Pancreas (tissue), 10 donors: ENCODE measurements at regions not wholly inside any gene's neighbourhood (a gene's known extent, or its start where the extent isn't known, plus 50 kb on each side); places are given as distances from the start of the nearest gene placed in this dataset.

Experiments
- ATAC-seq, 4 donors: fragments of 200-7000 bp; cut with Tn5 transposase; one replicate each; pipeline versions ENCODE4 v1.8.0 to v1.9.1; 2020; ENCODE audit warnings: mild to moderate bottlenecking in 4 of 4, moderate library complexity in 4 of 4
- DNase-seq, 6 donors: peaks; one replicate each; pipeline ENCODE4 v3.0.0-alpha.2; 2020
- FAIRE-seq: peaks from 2 replicates; lab custom pipeline; 2012; peaks lifted over from hg19 to GRCh38; lab: Jason Lieb, UNC
- H3K27ac ChIP-seq, 4 donors: fragments of 200-600 bp; sonication (generic); 1 replicate in 3 of 4; 2 replicates in 1 of 4; pipeline versions ENCODE4 v1.5.0 to v1.8.0; 2020
- H3K27me3 ChIP-seq, 4 donors: fragments of 200-600 bp; one replicate each; pipeline ENCODE4 v1.8.0; 2021
- H3K36me3 ChIP-seq, 3 donors: fragments of 200-600 bp; sonication (generic) in 1 of 3; one replicate each; pipeline versions ENCODE4 v1.5.0 to v1.8.0; 2020 to 2021
- H3K4me1 ChIP-seq, 3 donors: fragments of 200-600 bp; one replicate each; pipeline ENCODE4 v1.8.0; 2021
- H3K4me3 ChIP-seq, 4 donors: fragments of 200-600 bp; sonication (generic) in 2 of 4; one replicate each; pipeline versions ENCODE4 v1.5.0 to v1.8.0; 2020 to 2021
- H3K9me3 ChIP-seq, 4 donors: fragments of 200-600 bp; one replicate each; pipeline ENCODE4 v1.8.0; 2021
- CTCF ChIP-seq, 4 donors: fragments of 200-600 bp; sonication (generic) in 3 of 4; IDR thresholded peaks; one replicate each; pipeline versions ENCODE4 v1.5.0 to v1.8.0; 2021; ENCODE audit warnings: antibody characterized with exemption in 4 of 4
- WGBS, 2 donors: extraction: QIAGEN DNeasy Blood & Tissue Kit; methylation state at CpG; one replicate each; pipeline ENCODE4 v1.1.7; 2013; 5-methylcytosine and 5-hydroxymethylcytosine counted together
- intact Hi-C, 3 donors: fragments of 100-400 bp; cut with DNase I; formaldehyde crosslinking; loops; one replicate each; pipeline versions ENCODE4 v1.11.1 to v1.14.2; 2022
- donor health status: healthy with polysubstance abuse.
- donor health status: DM: no; HTN: no; CAD: no; lungs with moderate emphysema.
- donor health status: DM: no; HTN: no; CAD: no.
- donor health status: control.
- donor health status: control.
- donor health status: Bipolar disorder and iron deficiency.
- donor health status: DM: yes; HTN: yes; CAD: no.
- donor health status: DM: no; HTN: no; CAD: no.
- donor health status: DM: no; HTN: no; CAD: no.
- donor health status: DM: yes; HTN: yes; CAD: no.

GRCh38 chr6:115832186-115832585, 228.5 kb downstream of the FRK start:
- no peaks in the 10 kb centered on the region for H3K27me3 ChIP-seq
- H3K4me3 ChIP-seq, result no peak overlapping the region
- no peak for FAIRE-seq
- no peaks in the 10 kb centered on the region for H3K9me3 ChIP-seq
- WGBS, 2 donors, result 86 to 98% methylated on average over 1 of the region's 1 CpG
- H3K27ac ChIP-seq, result no peak overlapping the region
- H3K4me1 ChIP-seq, result no peaks in the 10 kb centered on the region
- intact Hi-C loops, result no loop called here
- no peak for ATAC-seq
- TF ChIP-seq CTCF (IDR thresholded peaks at IDR 0.05), result no peak
- no peaks in the 10 kb centered on the region for H3K36me3 ChIP-seq
- no peak for DNase-seq

- Histone ChIP-seq H3K27me3 (no peaks in the 10 kb centered on the region), H3K9me3 (no peaks in the 10 kb centered on the region), H3K36me3 (no peaks in the 10 kb centered on the region), H3K4me3 (no peak overlapping the region), H3K4me1 (no peaks in the 10 kb centered on the region), H3K27ac (no peak overlapping the region)
- FAIRE-seq (no peak), ATAC-seq (peak in 3 of 4 donors; percentile 44 to 65 (median 56)), DNase-seq (no peak)
- WGBS, 2 donors, result 29 to 35% methylated on average over 2 of the region's 2 CpGs
- TF ChIP-seq CTCF (IDR thresholded peaks at IDR 0.05), result no peak
- intact Hi-C loops, result no loop called here
These were observed 229.8 kb downstream of the FRK start for GRCh38 chr6:115830895-115831294.

- Histone ChIP-seq H3K4me1 (no peaks in the 10 kb centered on the region), H3K36me3 (no peaks in the 10 kb centered on the region), H3K9me3 (no peaks in the 10 kb centered on the region), H3K4me3 (no peak overlapping the region), H3K27ac (no peak overlapping the region), H3K27me3 (no peaks in the 10 kb centered on the region)
- FAIRE-seq (no peak), ATAC-seq (no peak), DNase-seq (no peak)
- 76 to 81% methylated on average over 2 of the region's 2 CpGs for WGBS, 2 donors
- intact Hi-C loops, result no loop called here
- no peak for TF ChIP-seq CTCF (IDR thresholded peaks at IDR 0.05)
These were observed 238.9 kb downstream of the FRK start for GRCh38 chr6:115821798-115822197.

- Histone ChIP-seq H3K4me1 (no peaks in the 10 kb centered on the region), H3K4me3 (no peak overlapping the region), H3K36me3 (no peaks in the 10 kb centered on the region), H3K9me3 (no peaks in the 10 kb centered on the region), H3K27ac (no peak overlapping the region), H3K27me3 (no peaks in the 10 kb centered on the region)
- TF ChIP-seq CTCF (IDR thresholded peaks at IDR 0.05), result no peak
- no peak for DNase-seq
- WGBS, 2 donors, result 33 to 37% methylated on average over 4 of the region's 4 CpGs
- intact Hi-C loops, result no loop called here
- no peak for FAIRE-seq
- ATAC-seq, result no peak
These were observed 241.2 kb downstream of the FRK start for GRCh38 chr6:115819506-115819905.

- FAIRE-seq (no peak), DNase-seq (no peak), ATAC-seq (no peak)
- intact Hi-C loops, result no loop called here
- no peaks in the 10 kb centered on the region for H3K27me3 ChIP-seq
- no peaks in the 10 kb centered on the region for H3K4me1 ChIP-seq
- TF ChIP-seq CTCF (IDR thresholded peaks at IDR 0.05), result no peak
- H3K4me3 ChIP-seq, result no peak overlapping the region
- no peaks in the 10 kb centered on the region for H3K9me3 ChIP-seq
- no peaks in the 10 kb centered on the region for H3K36me3 ChIP-seq
- WGBS, 2 donors, result 41 to 53% methylated on average over 2 of the region's 2 CpGs
- H3K27ac ChIP-seq, result no peak overlapping the region
These were observed 243.5 kb downstream of the FRK start for GRCh38 chr6:115817161-115817560.
